ENCODE measurements at regions not wholly inside any gene's neighbourhood (a gene's known extent, or its start where the extent isn't known, plus 50 kb on each side); places are given as distances from the start of the nearest gene placed in this dataset.

- no peak for TF ChIP-seq CTCF (IDR thresholded peaks at IDR 0.05; ENCODE audit: control insufficient read depth, insufficient read depth, low read depth, low read length, missing control alignments)
- DNase-seq (ENCODE audit: low read depth): no peak
- H3K4me3 ChIP-seq (ENCODE audit: control insufficient read depth, low read depth, low read length): no peak overlapping the region
Observed at GRCh38 chr10:33519130-33519860, 184.8 kb upstream of the NRP1 start.

GRCh38 chr10:33510206-33510605, 175.7 kb upstream of the NRP1 start:
- H3K4me3 ChIP-seq (ENCODE audit: control insufficient read depth, low read depth, low read length): no peak overlapping the region
- no peak for TF ChIP-seq CTCF (IDR thresholded peaks at IDR 0.05; ENCODE audit: control insufficient read depth, insufficient read depth, low read depth, low read length, missing control alignments)
- no peak for DNase-seq (ENCODE audit: low read depth)

DNA sequence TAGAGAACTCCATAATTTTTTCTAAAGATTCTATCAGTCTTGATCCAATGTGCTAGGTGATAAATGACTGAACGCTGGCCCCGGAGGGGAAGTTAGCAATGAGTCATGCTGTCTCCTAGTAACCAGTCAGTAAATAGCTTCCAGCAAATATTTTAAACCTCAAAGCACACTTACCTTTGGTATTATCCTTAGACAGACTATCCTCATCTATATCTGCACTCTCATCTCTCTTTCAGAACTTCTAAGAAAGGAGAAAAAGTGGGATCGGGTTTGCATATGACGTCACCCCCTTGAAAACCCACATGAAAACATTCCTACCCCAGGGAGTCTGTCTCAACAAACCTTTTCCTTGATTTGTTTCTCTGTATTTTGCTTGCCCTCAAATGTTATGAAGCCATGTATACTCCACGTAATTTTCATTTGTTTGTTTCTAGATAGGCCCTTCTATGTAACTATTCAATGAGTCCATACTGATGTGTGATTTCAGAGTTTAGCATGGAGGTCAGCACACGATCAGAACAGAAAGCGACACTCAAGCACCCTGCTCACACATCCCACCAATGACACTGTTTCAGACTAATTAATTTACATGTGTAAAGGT, 174.9 kb upstream of the NRP1 start:
- no peak for DNase-seq (ENCODE audit: low read depth)
- no peak overlapping the region for H3K4me3 ChIP-seq (ENCODE audit: control insufficient read depth, low read depth, low read length)
- TF ChIP-seq CTCF (IDR thresholded peaks at IDR 0.05; ENCODE audit: control insufficient read depth, insufficient read depth, low read depth, low read length, missing control alignments): no peak

DNA sequence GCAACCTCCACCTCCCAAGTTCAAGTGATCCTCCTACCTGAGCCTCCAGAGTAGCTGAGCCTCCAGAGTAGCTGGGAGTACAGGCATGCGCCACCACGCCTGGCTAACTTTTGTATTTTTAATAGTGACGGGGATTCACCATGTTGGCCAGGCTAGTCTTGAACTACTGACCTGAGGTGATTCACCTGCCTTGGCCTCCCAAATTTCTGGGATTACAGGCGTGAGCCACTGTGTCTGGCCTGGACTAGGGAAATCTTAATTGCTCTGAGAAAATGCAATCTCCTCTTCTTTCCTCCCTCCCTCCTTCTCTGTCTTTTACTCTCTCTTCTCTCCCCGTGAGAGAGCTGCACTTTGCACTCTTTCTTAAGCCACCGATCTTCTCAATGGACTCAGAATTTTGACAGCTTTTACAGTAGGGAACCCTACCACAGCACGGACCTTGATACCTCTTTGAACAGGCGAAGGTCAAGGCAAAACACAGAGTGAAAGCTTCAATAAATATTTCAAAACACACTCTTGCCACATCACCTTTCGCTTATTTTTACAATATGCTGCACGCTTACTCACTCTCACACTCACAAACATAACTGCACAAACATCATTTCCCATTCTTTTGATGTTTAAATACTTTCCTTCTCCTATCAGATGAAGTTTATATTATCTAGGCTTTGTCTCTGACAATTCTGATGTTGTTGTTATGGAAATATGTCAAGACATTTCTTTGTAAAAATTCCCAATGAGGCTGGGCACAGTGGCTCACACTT, 173.4 kb upstream of the NRP1 start:
- no peak overlapping the region for H3K4me3 ChIP-seq (ENCODE audit: control insufficient read depth, low read depth, low read length)
- no peak for TF ChIP-seq CTCF (IDR thresholded peaks at IDR 0.05; ENCODE audit: control insufficient read depth, insufficient read depth, low read depth, low read length, missing control alignments)
- DNase-seq (ENCODE audit: low read depth): no peak

- no peak for DNase-seq (ENCODE audit: low read depth)
Observed at GRCh38 chr10:33506838-33507661, 172.6 kb upstream of the NRP1 start.

More at GRCh38 chr10:33506838-33507661, 172.6 kb upstream of the NRP1 start:
- TF ChIP-seq CTCF (IDR thresholded peaks at IDR 0.05; ENCODE audit: control insufficient read depth, insufficient read depth, low read depth, low read length, missing control alignments): no peak
- no peak overlapping the region for H3K4me3 ChIP-seq (ENCODE audit: control insufficient read depth, low read depth, low read length)

All from AG09309 (cell line).